K562 (cell line): ENCODE measurements at regions not wholly inside any gene's neighbourhood (a gene's known extent, or its start where the extent isn't known, plus 50 kb on each side); places are given as distances from the start of the nearest gene placed in this dataset.
A peak's percentile ranks its signal among the peaks of the same experiment; 100 is the strongest.

Experiments
- CHD2 ChIP-seq: IDR thresholded peaks from 2 replicates; pipeline ENCODE4 v1.6.1; 2011; ENCODE audit warnings: low read depth, low read length
- DMBX1 ChIP-seq: fragments of 250-450 bp; sonication (Bioruptor Pico); IDR thresholded peaks from 2 replicates; pipeline ENCODE4 v1.8.0; 2022; ENCODE audit warnings: inconsistent platforms, mild to moderate bottlenecking, moderate library complexity, borderline replicate concordance
- DPF2 ChIP-seq: fragments of 450-650 bp; IDR thresholded peaks from 2 replicates; pipeline ENCODE4 v1.6.1; 2016
- ETV6 ChIP-seq, 3 experiments: fragments of 150-350 bp in 1 of 3; sonication (generic) in 1 of 3; formaldehyde crosslinking in 1 of 3; IDR thresholded peaks; 2 replicates each; pipeline versions ENCODE4 v1.6.1 to v1.8.0; 2014 to 2022; ENCODE audit warnings: borderline replicate concordance in 2 of 3, low read depth in 2 of 3, antibody characterized with exemption in 1 of 3, low read length in 1 of 3, mild to moderate bottlenecking in 1 of 3, missing genetic modification reagents in 1 of 3
- GTF2E2 ChIP-seq: fragments of 200-800 bp; sonication (Bioruptor generic); IDR thresholded peaks from 2 replicates; pipeline ENCODE4 v1.6.1; 2016; ENCODE audit warnings: missing genetic modification characterization, missing compliant biosample characterization
- NELFE ChIP-seq: IDR thresholded peaks from 2 replicates; pipeline ENCODE4 v1.6.1; 2011; ENCODE audit warnings: mild to moderate bottlenecking; ENCODE audit not compliant: insufficient read depth, insufficient read length
- PHB2 ChIP-seq: fragments of 450-650 bp; IDR thresholded peaks from 2 replicates; pipeline ENCODE4 v1.6.1; 2017; ENCODE audit warnings: low read depth
- PTRF ChIP-seq: fragments of 450-650 bp; IDR thresholded peaks from 2 replicates; pipeline ENCODE4 v1.6.1; 2016; ENCODE audit warnings: mild to moderate bottlenecking, missing genetic modification characterization, missing compliant biosample characterization
- RBM25 ChIP-seq: fragments of 200-400 bp; formaldehyde crosslinking; IDR thresholded peaks from 2 replicates; pipeline ENCODE4 v1.6.1; 2018; ENCODE audit warnings: low read length, low read depth, moderate library complexity; ENCODE audit not compliant: severe bottlenecking
- TAL1 ChIP-seq: fragments of 450-650 bp; IDR thresholded peaks from 2 replicates; pipeline ENCODE4 v1.6.1; 2016; ENCODE audit warnings: mild to moderate bottlenecking
- TOE1 ChIP-seq, 2 experiments: fragments of 450-650 bp in 1 of 2; sonication (generic) in 1 of 2; formaldehyde crosslinking in 1 of 2; IDR thresholded peaks; 2 replicates each; pipeline versions ENCODE4 v1.7.1 to v1.8.0; 2016 to 2022; ENCODE audit warnings: borderline replicate concordance in 2 of 2, mild to moderate bottlenecking in 2 of 2, antibody characterized with exemption in 1 of 2, inconsistent platforms in 1 of 2, low read depth in 1 of 2, missing genetic modification reagents in 1 of 2, moderate library complexity in 1 of 2
- ZC3H11A ChIP-seq: IDR thresholded peaks from 2 replicates; pipeline ENCODE4 v1.6.1; 2012; ENCODE audit warnings: low read depth, low read length, improper control_type of control experiment
- ZNF133 ChIP-seq: fragments of 250-450 bp; sonication (Bioruptor Pico); IDR thresholded peaks from 2 replicates; pipeline ENCODE4 v1.4.0; 2020; ENCODE audit warnings: mild to moderate bottlenecking
- ZNF174 ChIP-seq: fragments of 250-450 bp; sonication (Bioruptor Pico); IDR thresholded peaks from 2 replicates; pipeline ENCODE4 v1.4.0; 2020; ENCODE audit warnings: mild to moderate bottlenecking
- ZNF239 ChIP-seq: fragments of 250-450 bp; sonication (Bioruptor Pico); IDR thresholded peaks from 2 replicates; pipeline ENCODE4 v1.4.0; 2020; ENCODE audit warnings: mild to moderate bottlenecking
- ZNF41 ChIP-seq: fragments of 250-450 bp; sonication (Bioruptor Pico); conservative IDR thresholded peaks from 2 replicates; pipeline ENCODE4 v1.4.0; 2020; ENCODE audit warnings: mild to moderate bottlenecking
- ZNF445 ChIP-seq: fragments of 250-450 bp; sonication (Bioruptor Pico); IDR thresholded peaks from 2 replicates; pipeline ENCODE4 v1.4.0; 2020; ENCODE audit warnings: low read depth, mild to moderate bottlenecking, moderate library complexity
- ZNF586 ChIP-seq: fragments of 450-650 bp; formaldehyde crosslinking; conservative IDR thresholded peaks from 2 replicates; pipeline ENCODE4 v1.4.0; 2020; ENCODE audit warnings: mild to moderate bottlenecking, moderate library complexity
- ZNF668 ChIP-seq: fragments of 250-450 bp; sonication (Bioruptor Pico); IDR thresholded peaks from 2 replicates; pipeline ENCODE4 v1.8.0; 2022; ENCODE audit warnings: mild to moderate bottlenecking, inconsistent platforms
- ZNF764 ChIP-seq: fragments of 250-450 bp; sonication (Bioruptor Pico); IDR thresholded peaks from 2 replicates; pipeline ENCODE4 v1.4.0; 2020; ENCODE audit warnings: low read depth, mild to moderate bottlenecking, moderate library complexity
- TF ChIP-seq, protein P1 (sequence below): fragments of 250-450 bp; sonication (Bioruptor Pico); IDR thresholded peaks from 2 replicates; pipeline ENCODE4 v1.5.0; 2020; ENCODE audit warnings: mild to moderate bottlenecking
- TF ChIP-seq, protein P2 (sequence below), 3 experiments: IDR thresholded peaks in 2 of 3; conservative IDR thresholded peaks in 1 of 3; 2 replicates each; pipeline ENCODE4 v1.5.1; 2011 to 2012; ENCODE audit warnings: low read length in 3 of 3, mild to moderate bottlenecking in 3 of 3, control low read depth in 2 of 3, improper control_type of control experiment in 1 of 3, inconsistent platforms in 1 of 3, low read depth in 1 of 3, mixed read lengths in 1 of 3, moderate library complexity in 1 of 3; ENCODE audit not compliant: insufficient read depth in 2 of 3
- TF ChIP-seq, protein P3 (sequence below): fragments of 250-450 bp; sonication (Bioruptor Pico); IDR thresholded peaks from 2 replicates; pipeline ENCODE4 v1.5.1; 2021; ENCODE audit warnings: mild to moderate bottlenecking
- TF ChIP-seq, protein P4 (sequence below): fragments of 250-450 bp; sonication (Bioruptor Pico); IDR thresholded peaks from 2 replicates; pipeline ENCODE4 v1.8.0; 2022; ENCODE audit warnings: inconsistent platforms, mild to moderate bottlenecking, moderate library complexity, borderline replicate concordance

DNA sequence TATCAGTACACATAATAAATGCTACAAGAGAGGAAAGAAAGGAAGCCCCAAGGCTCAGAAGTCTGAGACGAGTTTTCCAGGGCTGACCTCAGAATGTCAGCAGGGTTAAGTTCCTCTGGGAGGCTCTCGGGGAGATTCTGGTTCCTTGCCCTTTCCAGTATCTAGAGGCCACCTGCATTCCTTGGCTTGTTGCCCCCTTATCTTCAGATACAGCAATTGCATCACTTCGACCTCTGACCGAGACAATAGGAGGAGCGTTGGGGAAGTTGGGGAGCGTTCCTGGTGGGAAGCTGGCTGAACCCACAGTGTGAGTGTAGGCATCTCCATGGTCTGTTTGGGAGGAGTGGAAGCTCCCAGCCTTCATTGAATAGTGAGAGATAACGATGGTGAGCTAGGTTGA lies 72.0 kb upstream of the MTPN start (continued):
- TF ChIP-seq, protein P1, sequence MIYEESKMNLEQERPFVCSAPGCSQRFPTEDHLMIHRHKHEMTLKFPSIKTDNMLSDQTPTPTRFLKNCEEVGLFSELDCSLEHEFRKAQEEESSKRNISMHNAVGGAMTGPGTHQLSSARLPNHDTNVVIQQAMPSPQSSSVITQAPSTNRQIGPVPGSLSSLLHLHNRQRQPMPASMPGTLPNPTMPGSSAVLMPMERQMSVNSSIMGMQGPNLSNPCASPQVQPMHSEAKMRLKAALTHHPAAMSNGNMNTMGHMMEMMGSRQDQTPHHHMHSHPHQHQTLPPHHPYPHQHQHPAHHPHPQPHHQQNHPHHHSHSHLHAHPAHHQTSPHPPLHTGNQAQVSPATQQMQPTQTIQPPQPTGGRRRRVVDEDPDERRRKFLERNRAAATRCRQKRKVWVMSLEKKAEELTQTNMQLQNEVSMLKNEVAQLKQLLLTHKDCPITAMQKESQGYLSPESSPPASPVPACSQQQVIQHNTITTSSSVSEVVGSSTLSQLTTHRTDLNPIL (CRISPR knock-in tag): no peak
- TF ChIP-seq DPF2: peak; percentile 80
- TF ChIP-seq ZNF445: no peak
- no peak for TF ChIP-seq DMBX1 (CRISPR knock-in tag)
- TF ChIP-seq ETV6 (IDR thresholded peaks at IDR 0.05; ENCODE audit: borderline replicate concordance in 1 of 2, low read depth in 2 of 2, low read length in 1 of 2): no peak
- TF ChIP-seq ETV6 (CRISPR knock-in tag; IDR thresholded peaks at IDR 0.05; ENCODE audit: borderline replicate concordance): no peak
- TF ChIP-seq RBM25: peak; percentile 70
- TF ChIP-seq CHD2: no peak
- no peak for TF ChIP-seq PHB2
- TF ChIP-seq ZNF586 (CRISPR knock-in tag): no peak
- TF ChIP-seq TOE1 (IDR thresholded peaks at IDR 0.05; ENCODE audit: borderline replicate concordance): no peak
- TF ChIP-seq TOE1 (CRISPR knock-in tag; IDR thresholded peaks at IDR 0.05; ENCODE audit: borderline replicate concordance, low read depth): no peak
- no peak for TF ChIP-seq GTF2E2 (tag)
- TF ChIP-seq ZNF174 (CRISPR knock-in tag): no peak
- no peak for TF ChIP-seq ZNF239 (CRISPR knock-in tag)
- no peak for TF ChIP-seq ZC3H11A
- TF ChIP-seq ZNF764 (CRISPR knock-in tag): no peak
- TF ChIP-seq PTRF: no peak
- no peak for TF ChIP-seq NELFE
- TF ChIP-seq, protein P2, sequence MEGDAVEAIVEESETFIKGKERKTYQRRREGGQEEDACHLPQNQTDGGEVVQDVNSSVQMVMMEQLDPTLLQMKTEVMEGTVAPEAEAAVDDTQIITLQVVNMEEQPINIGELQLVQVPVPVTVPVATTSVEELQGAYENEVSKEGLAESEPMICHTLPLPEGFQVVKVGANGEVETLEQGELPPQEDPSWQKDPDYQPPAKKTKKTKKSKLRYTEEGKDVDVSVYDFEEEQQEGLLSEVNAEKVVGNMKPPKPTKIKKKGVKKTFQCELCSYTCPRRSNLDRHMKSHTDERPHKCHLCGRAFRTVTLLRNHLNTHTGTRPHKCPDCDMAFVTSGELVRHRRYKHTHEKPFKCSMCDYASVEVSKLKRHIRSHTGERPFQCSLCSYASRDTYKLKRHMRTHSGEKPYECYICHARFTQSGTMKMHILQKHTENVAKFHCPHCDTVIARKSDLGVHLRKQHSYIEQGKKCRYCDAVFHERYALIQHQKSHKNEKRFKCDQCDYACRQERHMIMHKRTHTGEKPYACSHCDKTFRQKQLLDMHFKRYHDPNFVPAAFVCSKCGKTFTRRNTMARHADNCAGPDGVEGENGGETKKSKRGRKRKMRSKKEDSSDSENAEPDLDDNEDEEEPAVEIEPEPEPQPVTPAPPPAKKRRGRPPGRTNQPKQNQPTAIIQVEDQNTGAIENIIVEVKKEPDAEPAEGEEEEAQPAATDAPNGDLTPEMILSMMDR (IDR thresholded peaks at IDR 0.05 in 2 of 3, conservative IDR thresholded peaks at IDR 0.05 in 1 of 3; ENCODE audit: insufficient read depth in 2 of 3, low read depth in 1 of 3, low read length in 3 of 3): no peak
- TF ChIP-seq ZNF41 (CRISPR knock-in tag): no peak
- TF ChIP-seq TAL1: peak; percentile 73
- no peak for TF ChIP-seq ZNF668 (CRISPR knock-in tag)
- TF ChIP-seq, protein P3, sequence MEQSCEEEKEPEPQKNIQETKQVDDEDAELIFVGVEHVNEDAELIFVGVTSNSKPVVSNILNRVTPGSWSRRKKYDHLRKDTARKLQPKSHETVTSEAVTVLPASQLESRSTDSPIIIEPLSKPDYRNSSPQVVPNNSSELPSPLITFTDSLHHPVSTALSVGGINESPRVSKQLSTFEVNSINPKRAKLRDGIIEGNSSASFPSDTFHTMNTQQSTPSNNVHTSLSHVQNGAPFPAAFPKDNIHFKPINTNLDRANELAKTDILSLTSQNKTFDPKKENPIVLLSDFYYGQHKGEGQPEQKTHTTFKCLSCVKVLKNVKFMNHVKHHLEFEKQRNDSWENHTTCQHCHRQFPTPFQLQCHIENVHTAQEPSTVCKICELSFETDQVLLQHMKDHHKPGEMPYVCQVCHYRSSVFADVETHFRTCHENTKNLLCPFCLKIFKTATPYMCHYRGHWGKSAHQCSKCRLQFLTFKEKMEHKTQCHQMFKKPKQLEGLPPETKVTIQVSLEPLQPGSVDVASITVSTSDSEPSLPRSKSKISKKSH (CRISPR knock-in tag): no peak
- TF ChIP-seq, protein P4, sequence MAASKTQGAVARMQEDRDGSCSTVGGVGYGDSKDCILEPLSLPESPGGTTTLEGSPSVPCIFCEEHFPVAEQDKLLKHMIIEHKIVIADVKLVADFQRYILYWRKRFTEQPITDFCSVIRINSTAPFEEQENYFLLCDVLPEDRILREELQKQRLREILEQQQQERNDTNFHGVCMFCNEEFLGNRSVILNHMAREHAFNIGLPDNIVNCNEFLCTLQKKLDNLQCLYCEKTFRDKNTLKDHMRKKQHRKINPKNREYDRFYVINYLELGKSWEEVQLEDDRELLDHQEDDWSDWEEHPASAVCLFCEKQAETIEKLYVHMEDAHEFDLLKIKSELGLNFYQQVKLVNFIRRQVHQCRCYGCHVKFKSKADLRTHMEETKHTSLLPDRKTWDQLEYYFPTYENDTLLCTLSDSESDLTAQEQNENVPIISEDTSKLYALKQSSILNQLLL (CRISPR knock-in tag): no peak
- TF ChIP-seq ZNF133 (CRISPR knock-in tag): no peak
